GM04504 (cell line): ENCODE measurements at regions not wholly inside any gene's neighbourhood (a gene's known extent, or its start where the extent isn't known, plus 50 kb on each side); places are given as distances from the start of the nearest gene placed in this dataset.

ENCODE experiments used
- DNase-seq: peaks from one replicate; pipeline ENCODE4 v3.0.0-alpha.2; 2012; ENCODE audit warnings: low read depth

- DNase-seq: peak; percentile 58
These were observed 203.0 kb downstream of the HIBADH start for GRCh38 chr7:27459731-27460053.

- DNase-seq: no peak
These were observed 200.0 kb downstream of the HIBADH start for GRCh38 chr7:27462575-27463270.

GRCh38 chr7:27464970-27465369 lies 197.7 kb downstream of the HIBADH start:
- no peak for DNase-seq

- no peak for DNase-seq
These were observed 196.0 kb downstream of the HIBADH start for GRCh38 chr7:27466703-27467102.

- DNase-seq: no peak
These were observed 190.6 kb downstream of the HIBADH start for GRCh38 chr7:27472043-27472442.
